ENCODE measurements at regions not wholly inside any gene's neighbourhood (a gene's known extent, or its start where the extent isn't known, plus 50 kb on each side); places are given as distances from the start of the nearest gene placed in this dataset.

- Mint-ChIP-seq H3K4me3 (no peak overlapping the region), H3K9me3 (no peaks in the 10 kb centered on the region)
These were observed 150.7 kb upstream of the KLF7 start for GRCh38 chr2:207316484-207316883.

GRCh38 chr2:207316906-207317305 is 151.2 kb upstream of the KLF7 start:
- ChIA-PET POLR2A (interaction anchor here (0.5 kb wide), 1 partner anchor 26 kb away, joined by 7 read pairs; no protein-coding TSS in a partner anchor), CTCF (no interaction called here)
- TF ChIP-seq CTCF (IDR thresholded peaks at IDR 0.05): no peak
- H3K27me3 Mint-ChIP-seq: no peaks in the 10 kb centered on the region
- H3K36me3 Mint-ChIP-seq (ENCODE audit: low read depth): no peaks in the 10 kb centered on the region
- intact Hi-C loops (cut with micrococcal nuclease): no loop called here
- no peak for DNase-seq
- no peak for ATAC-seq (ENCODE audit: low read depth)
- H3K27ac Mint-ChIP-seq: no peak overlapping the region
- peaks cover 7% of the 10 kb centered on the region for H3K4me1 Mint-ChIP-seq
- no peak overlapping the region for H3K4me3 Mint-ChIP-seq
- no peaks in the 10 kb centered on the region for H3K9me3 Mint-ChIP-seq

More at GRCh38 chr2:207316484-207316883, 150.7 kb upstream of the KLF7 start:
- ChIA-PET POLR2A (no interaction called here), CTCF (no interaction called here)
- intact Hi-C loops (cut with micrococcal nuclease): no loop called here
- H3K27ac Mint-ChIP-seq: no peak overlapping the region
- no peak for DNase-seq
- H3K36me3 Mint-ChIP-seq (ENCODE audit: low read depth): no peaks in the 10 kb centered on the region
- H3K27me3 Mint-ChIP-seq: no peaks in the 10 kb centered on the region
- peaks cover 4% of the 10 kb centered on the region for H3K4me1 Mint-ChIP-seq
- no peak for TF ChIP-seq CTCF (IDR thresholded peaks at IDR 0.05)
- ATAC-seq (ENCODE audit: low read depth): no peak

- ATAC-seq (ENCODE audit: low read depth) (no peak), DNase-seq (no peak)
- ChIA-PET POLR2A (interaction anchor here (0.5 kb wide), 1 partner anchor 26 kb away, joined by 7 read pairs; no protein-coding TSS in a partner anchor), CTCF (no interaction called here)
- H3K4me1 Mint-ChIP-seq: peaks cover 7% of the 10 kb centered on the region
- no peak for TF ChIP-seq CTCF (IDR thresholded peaks at IDR 0.05)
- no peaks in the 10 kb centered on the region for H3K36me3 Mint-ChIP-seq (ENCODE audit: low read depth)
- H3K27ac Mint-ChIP-seq: no peak overlapping the region
- no peaks in the 10 kb centered on the region for H3K27me3 Mint-ChIP-seq
- no peaks in the 10 kb centered on the region for H3K9me3 Mint-ChIP-seq
- intact Hi-C loops (cut with micrococcal nuclease): no loop called here
- H3K4me3 Mint-ChIP-seq: no peak overlapping the region
These were observed 151.7 kb upstream of the KLF7 start for GRCh38 chr2:207317378-207317984.

GRCh38 chr2:207318181-207318628 is 152.5 kb upstream of the KLF7 start:
- Mint-ChIP-seq H3K4me3 (no peak overlapping the region), H3K9me3 (no peaks in the 10 kb centered on the region), H3K27me3 (no peaks in the 10 kb centered on the region), H3K36me3 (ENCODE audit: low read depth) (no peaks in the 10 kb centered on the region), H3K4me1 (peaks cover 7% of the 10 kb centered on the region), H3K27ac (no peak overlapping the region)
- CTCF ChIA-PET: no interaction called here
- no peak for TF ChIP-seq CTCF (IDR thresholded peaks at IDR 0.05)
- intact Hi-C loops (cut with micrococcal nuclease): no loop called here
- POLR2A ChIA-PET: no interaction called here
- no peak for DNase-seq
- ATAC-seq (ENCODE audit: low read depth): no peak

- peaks cover 7% of the 10 kb centered on the region for H3K4me1 Mint-ChIP-seq
- no peak for ATAC-seq (ENCODE audit: low read depth)
- POLR2A ChIA-PET: no interaction called here
- H3K27me3 Mint-ChIP-seq: no peaks in the 10 kb centered on the region
- no peak for TF ChIP-seq CTCF (IDR thresholded peaks at IDR 0.05)
- CTCF ChIA-PET: no interaction called here
- intact Hi-C loops (cut with micrococcal nuclease): no loop called here
- H3K4me3 Mint-ChIP-seq: no peak overlapping the region
- no peak overlapping the region for H3K27ac Mint-ChIP-seq
- no peaks in the 10 kb centered on the region for H3K36me3 Mint-ChIP-seq (ENCODE audit: low read depth)
- no peaks in the 10 kb centered on the region for H3K9me3 Mint-ChIP-seq
- DNase-seq: no peak
These were observed 153.6 kb upstream of the KLF7 start for GRCh38 chr2:207319316-207319715.

Measured in activated B cell treated with CpG ODN at 0.5 μM for 24 hours (primary cell).